Fibroblast of skin of left quadriceps (primary cell): ENCODE measurements at regions not wholly inside any gene's neighbourhood (a gene's known extent, or its start where the extent isn't known, plus 50 kb on each side); places are given as distances from the start of the nearest gene placed in this dataset.

ENCODE experiments used
- DNase-seq, 2 experiments: peaks; one replicate each; pipeline ENCODE4 v3.0.0-alpha.2; 2013; ENCODE audit warnings: low read depth in 2 of 2

- DNase-seq: no peak
Measured at GRCh38 chr21:26739189-26739588, 106.0 kb downstream of the ADAMTS1 start.

GRCh38 chr21:26736449-26736848, 108.8 kb downstream of the ADAMTS1 start:
- no peak for DNase-seq

- DNase-seq: no peak
Measured at GRCh38 chr21:26732432-26733221, 112.6 kb downstream of the ADAMTS1 start.

DNA sequence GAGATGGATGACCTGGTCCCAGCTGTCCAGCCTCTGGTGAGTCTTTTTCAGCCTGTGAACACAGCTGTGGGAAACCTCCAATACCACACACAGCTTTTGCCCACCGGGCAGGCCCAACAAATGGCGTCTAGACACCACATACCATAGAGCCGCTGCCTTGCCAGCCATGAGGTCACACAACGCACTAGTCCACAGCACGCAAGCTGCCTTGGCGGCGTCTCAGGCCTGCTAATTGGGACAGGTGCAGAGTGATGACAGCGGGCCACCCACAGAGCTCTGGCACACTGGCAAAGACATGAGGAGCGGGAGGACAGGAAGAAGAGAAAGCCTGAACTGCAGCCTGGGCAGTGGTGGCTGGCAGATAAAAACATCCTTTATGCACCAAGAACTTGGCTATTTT, 125.5 kb downstream of the ADAMTS1 start:
- no peak for DNase-seq

DNA sequence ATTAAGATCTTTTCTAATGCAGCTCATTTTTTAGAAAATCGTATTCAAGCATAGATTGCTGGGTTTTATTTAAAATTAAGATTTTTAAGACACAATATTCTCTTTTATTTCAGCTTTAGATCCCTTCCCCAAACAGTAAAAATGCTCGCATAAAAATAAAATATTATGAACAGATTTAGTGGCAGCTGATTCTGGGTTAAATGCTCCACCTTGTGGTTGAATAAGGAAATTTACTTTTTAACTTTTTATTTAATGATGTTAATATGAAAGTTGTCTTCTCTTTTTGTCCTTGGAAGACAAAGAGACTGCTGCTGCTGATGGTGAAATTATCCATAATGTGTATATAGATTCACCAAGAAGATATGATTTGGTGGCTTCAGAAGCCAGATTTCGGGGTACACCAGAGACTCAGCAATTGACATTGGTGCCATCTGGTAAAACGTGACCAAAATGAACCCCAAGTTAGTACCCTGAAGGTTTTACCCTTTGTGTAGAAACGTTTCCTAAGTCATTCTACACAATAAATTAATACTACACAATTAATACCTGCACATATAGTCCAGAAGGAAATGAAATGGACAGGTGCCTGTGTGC, 128.0 kb downstream of the ADAMTS1 start:
- DNase-seq: peak in 1 of 2 experiments; percentile 7

DNA sequence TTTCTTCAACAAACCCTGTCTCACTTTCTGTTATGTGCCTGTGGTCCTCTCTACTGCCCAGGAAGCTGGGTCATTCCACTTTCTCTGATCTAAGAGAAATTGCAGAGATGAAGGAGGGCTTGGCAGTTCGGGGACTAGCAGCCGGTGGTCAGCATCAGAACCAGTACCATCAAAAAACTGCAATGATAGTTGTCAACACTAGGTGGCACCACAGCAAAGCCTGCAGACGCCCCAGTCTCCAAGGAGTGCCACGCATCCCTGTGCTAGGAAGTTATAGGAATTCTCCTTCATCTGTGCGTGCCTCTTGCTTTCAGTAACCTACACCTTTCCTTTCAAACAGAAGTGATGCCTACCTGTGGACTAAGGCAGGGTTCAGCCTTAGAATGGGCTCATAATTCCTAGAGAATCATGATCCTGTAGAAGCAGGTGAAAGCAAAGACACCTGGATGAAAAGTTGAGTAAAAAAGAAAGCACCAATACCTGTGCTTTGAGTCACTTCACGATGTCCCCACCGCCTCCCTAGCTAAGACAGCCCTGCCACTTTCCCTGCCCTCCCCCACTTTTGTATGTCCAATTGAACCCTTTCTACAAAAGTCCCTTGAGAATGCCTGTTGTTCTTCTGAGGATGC, 129.2 kb downstream of the ADAMTS1 start:
- peak; percentile 20 to 32 for DNase-seq

DNA sequence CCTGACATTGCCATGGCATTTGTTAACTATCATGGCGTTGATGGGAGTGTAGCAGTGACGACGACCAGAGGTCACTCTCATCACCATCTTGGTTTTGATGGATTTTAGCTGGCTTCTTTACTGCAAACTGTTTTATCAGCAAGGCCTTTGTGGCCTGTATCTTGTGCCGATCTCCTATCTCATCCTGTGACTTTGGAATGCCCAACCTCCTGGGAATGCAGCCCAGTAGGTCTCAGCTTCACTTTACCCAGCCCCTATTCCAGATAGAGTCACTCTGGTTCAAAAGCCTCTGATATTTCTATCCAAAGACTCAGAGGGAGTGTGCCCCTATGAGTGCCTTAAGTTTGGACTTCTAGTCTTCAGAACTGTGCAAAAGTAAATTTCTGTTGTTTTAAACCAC, 130.1 kb downstream of the ADAMTS1 start:
- DNase-seq: no peak

DNA sequence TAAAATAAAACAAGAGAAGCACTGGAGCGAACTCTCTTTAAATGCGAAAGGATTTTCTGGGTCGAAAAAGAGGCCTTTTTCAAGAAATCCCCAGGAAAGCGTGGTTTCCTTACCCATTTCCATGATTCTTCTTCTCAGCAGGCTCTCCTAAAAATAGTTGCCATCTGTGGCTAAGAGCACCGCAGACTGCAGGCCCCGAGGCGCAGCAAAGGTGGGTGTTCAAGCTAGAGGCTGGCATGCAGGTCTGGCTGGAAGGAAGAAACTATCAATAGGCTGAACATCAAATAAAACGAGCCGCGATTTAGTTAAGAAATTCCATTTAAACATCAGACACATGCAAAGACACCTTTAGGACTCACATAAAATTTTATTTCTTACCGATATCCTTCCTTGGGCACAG, 135.1 kb downstream of the ADAMTS1 start:
- DNase-seq: no peak

- DNase-seq: no peak
Measured at GRCh38 chr21:26709090-26709489, 136.0 kb upstream of the CYYR1 start.

GRCh38 chr21:26708223-26708800, 135.2 kb upstream of the CYYR1 start:
- DNase-seq: no peak

- DNase-seq: no peak
Measured at GRCh38 chr21:26707246-26707645, 134.2 kb upstream of the CYYR1 start.

DNA sequence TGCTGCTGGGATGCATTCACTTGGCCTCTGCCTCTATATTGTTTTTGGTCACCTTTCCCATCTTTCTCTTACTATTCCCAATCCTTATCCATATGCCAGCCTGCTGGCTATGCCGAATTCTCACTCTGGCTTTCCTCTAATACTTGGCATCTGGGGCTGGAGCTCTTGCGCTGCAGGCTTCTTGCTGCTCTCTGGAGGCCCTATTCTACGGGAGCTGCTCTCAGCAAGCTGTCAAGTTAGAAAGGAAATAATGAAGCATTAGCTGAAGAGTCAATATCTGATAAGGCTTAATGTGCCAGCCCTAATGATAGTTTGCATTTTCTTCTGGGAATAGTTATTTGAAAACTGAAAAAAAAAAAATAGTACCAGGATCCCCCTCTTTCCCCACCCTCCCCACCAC, 125.3 kb upstream of the CYYR1 start:
- DNase-seq: no peak

DNA sequence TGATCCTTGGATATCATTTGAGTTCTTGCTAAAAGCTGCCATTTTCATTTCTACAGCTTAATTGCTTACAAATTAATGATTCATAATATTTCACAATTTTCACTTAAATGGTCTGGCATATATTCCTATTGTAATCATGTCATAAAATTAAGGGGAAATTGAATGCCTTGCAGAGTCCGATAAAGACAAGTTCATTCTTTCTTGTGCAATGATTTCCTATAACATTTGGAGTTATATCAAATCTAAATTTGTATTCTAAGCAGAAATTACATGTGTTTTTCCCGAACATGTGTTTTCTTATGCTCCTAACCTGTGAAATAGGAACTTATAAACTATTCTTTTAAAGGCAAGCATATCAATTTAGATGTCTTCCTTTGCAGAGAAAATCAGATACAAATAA, 118.3 kb upstream of the CYYR1 start:
- DNase-seq: no peak

GRCh38 chr21:26686705-26687104, 113.6 kb upstream of the CYYR1 start:
- no peak for DNase-seq

- DNase-seq: peak in 1 of 2 experiments; percentile 4
Measured at GRCh38 chr21:26686278-26686677, 113.2 kb upstream of the CYYR1 start.

DNA sequence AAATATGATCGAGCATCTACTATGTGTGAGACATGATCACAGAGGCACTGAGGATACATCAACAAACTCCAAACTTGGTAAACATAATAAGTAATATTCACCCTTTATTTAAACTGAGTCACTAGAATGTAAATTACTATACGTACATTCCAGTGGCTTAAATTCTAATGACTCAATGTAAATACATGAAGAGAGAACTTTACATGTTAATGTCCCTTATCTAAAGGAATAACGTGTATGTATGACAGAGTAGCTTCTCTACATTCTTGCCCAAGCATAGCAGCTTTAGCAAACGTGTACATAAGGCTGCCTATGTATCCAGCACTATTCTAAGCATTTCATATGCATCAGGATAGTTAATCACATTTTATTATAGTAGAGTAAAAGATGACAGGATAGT, 111.8 kb upstream of the CYYR1 start:
- peak in 1 of 2 experiments; percentile 10 for DNase-seq

- no peak for DNase-seq
Measured at GRCh38 chr21:26683996-26684395, 110.9 kb upstream of the CYYR1 start.

- peak; percentile 12 to 16 for DNase-seq
Measured at GRCh38 chr21:26679284-26679683, 106.2 kb upstream of the CYYR1 start.

DNA sequence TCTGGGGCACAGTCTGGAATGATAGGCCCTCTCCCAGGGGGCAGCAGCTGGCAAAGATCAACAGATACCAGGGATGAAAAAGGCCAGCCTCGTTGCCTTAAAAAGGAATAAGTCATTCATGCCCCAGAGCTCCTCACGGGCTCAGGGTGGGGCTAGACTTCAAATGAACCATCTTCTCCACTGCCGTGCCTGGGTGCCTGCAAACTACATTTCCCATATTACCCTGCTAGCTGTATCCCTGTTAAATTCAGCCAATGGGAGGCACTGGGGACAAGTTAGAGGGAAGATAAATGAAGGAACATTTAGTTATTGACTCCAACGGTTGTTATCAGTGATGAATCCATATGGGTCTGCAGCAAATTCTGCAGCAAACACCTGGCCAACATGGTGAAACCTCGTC, 101.2 kb upstream of the CYYR1 start:
- no peak for DNase-seq

GRCh38 chr21:26669215-26669764, 96.2 kb upstream of the CYYR1 start:
- DNase-seq: no peak

GRCh38 chr21:26659757-26660156, 86.7 kb upstream of the CYYR1 start:
- no peak for DNase-seq

GRCh38 chr21:26659182-26659581, 86.1 kb upstream of the CYYR1 start:
- no peak for DNase-seq
